HuH-7 (cell line): ENCODE measurements at regions not wholly inside any gene's neighbourhood (a gene's known extent, or its start where the extent isn't known, plus 50 kb on each side); places are given as distances from the start of the nearest gene placed in this dataset.
A peak's percentile ranks its signal among the peaks of the same experiment; 100 is the strongest.
"Not testable (repeated sequence)": the region's sequence is repeated elsewhere in the genome, so short reads cannot be mapped to it uniquely, and the experiment has no call there.

Experiments
- DNase-seq: peaks from one replicate; pipeline ENCODE4 v3.0.0; 2011; ENCODE audit warnings: low spot score

GRCh38 chr13:26888632-26889031 lies 128.0 kb upstream of the GPR12 start:
- DNase-seq = no peak

- no peak for DNase-seq
Measured at GRCh38 chr13:26887594-26887993, 127.0 kb upstream of the GPR12 start.

GRCh38 chr13:26883613-26884257 lies 123.1 kb upstream of the GPR12 start:
- DNase-seq = no peak

- DNase-seq = no peak
Measured at GRCh38 chr13:26882731-26883130, 122.1 kb upstream of the GPR12 start.

- no peak for DNase-seq
Measured at GRCh38 chr13:26881154-26881553, 120.6 kb upstream of the GPR12 start.

GRCh38 chr13:26880735-26881134 lies 120.1 kb upstream of the GPR12 start:
- no peak for DNase-seq

- DNase-seq = no peak
Measured at GRCh38 chr13:26878438-26878837, 117.9 kb upstream of the GPR12 start.

- DNase-seq = no peak
Measured at GRCh38 chr13:26873386-26873698, 112.8 kb upstream of the GPR12 start.

- peak; percentile 62 for DNase-seq
Measured at GRCh38 chr13:26872525-26873385, 112.2 kb upstream of the GPR12 start.

GRCh38 chr13:26867451-26868091 lies 107.0 kb upstream of the GPR12 start:
- peak; percentile 15 for DNase-seq

- no peak for DNase-seq
Measured at GRCh38 chr13:26864576-26864975, 104.0 kb upstream of the GPR12 start.

GRCh38 chr13:26861941-26862340 lies 101.4 kb upstream of the GPR12 start:
- no peak for DNase-seq

- no peak for DNase-seq
Measured at GRCh38 chr13:26855921-26856320, 95.3 kb upstream of the GPR12 start.

- no peak for DNase-seq
Measured at GRCh38 chr13:26855071-26855470, 94.5 kb upstream of the GPR12 start.

GRCh38 chr13:26853323-26853722 lies 92.7 kb upstream of the GPR12 start:
- no peak for DNase-seq

- DNase-seq = no peak
Measured at GRCh38 chr13:26847281-26847680, 86.7 kb upstream of the GPR12 start.

GRCh38 chr13:26845063-26845462 lies 84.5 kb upstream of the GPR12 start:
- DNase-seq = not testable (repeated sequence)

GRCh38 chr13:26839682-26840081 lies 79.1 kb upstream of the GPR12 start:
- no peak for DNase-seq

- DNase-seq = no peak
Measured at GRCh38 chr13:26838821-26839220, 78.2 kb upstream of the GPR12 start.

- no peak for DNase-seq
Measured at GRCh38 chr13:26837997-26838396, 77.4 kb upstream of the GPR12 start.

- DNase-seq = no peak
Measured at GRCh38 chr13:26837102-26837501, 76.5 kb upstream of the GPR12 start.

- DNase-seq = no peak
Measured at GRCh38 chr13:26836626-26837025, 76.0 kb upstream of the GPR12 start.

GRCh38 chr13:26834646-26835045 lies 74.1 kb upstream of the GPR12 start:
- DNase-seq = no peak
